MM.1S (cell line): ENCODE measurements at regions not wholly inside any gene's neighbourhood (a gene's known extent, or its start where the extent isn't known, plus 50 kb on each side); places are given as distances from the start of the nearest gene placed in this dataset.

Experiments
- DNase-seq: peaks from one replicate; pipeline ENCODE4 v3.0.0-alpha.2; 2015
- H2AFZ ChIP-seq: fragments of 300-600 bp; sonication (generic); 2 replicates; pipeline ENCODE4 v1.6.0; 2016; ENCODE audit warnings: antibody characterized with exemption, low read length
- H3F3A ChIP-seq: fragments of 300-600 bp; sonication (generic); 2 replicates; pipeline ENCODE4 v1.6.1; 2016; ENCODE audit warnings: mild to moderate bottlenecking, antibody characterized with exemption, low read length, moderate library complexity, mixed read lengths; ENCODE audit not compliant: insufficient read depth
- H3K27ac ChIP-seq: fragments of 300-600 bp; sonication (generic); 2 replicates; pipeline ENCODE4 v1.5.1; 2016; ENCODE audit warnings: mild to moderate bottlenecking, low read length
- H3K27me3 ChIP-seq: fragments of 300-600 bp; sonication (generic); replicated peaks from 2 replicates; pipeline ENCODE4 v1.6.0; 2016; ENCODE audit warnings: low read length; ENCODE audit not compliant: insufficient read depth
- H3K36me3 ChIP-seq: fragments of 300-600 bp; sonication (generic); replicated peaks from 2 replicates; pipeline ENCODE4 v1.6.1; 2016; ENCODE audit warnings: mild to moderate bottlenecking, low read length, mixed read lengths; ENCODE audit not compliant: insufficient read depth
- H3K4me1 ChIP-seq: fragments of 300-600 bp; sonication (generic); 2 replicates; pipeline ENCODE4 v1.6.1; 2016; ENCODE audit warnings: low read length, mixed read lengths
- H3K4me2 ChIP-seq: fragments of 300-600 bp; sonication (generic); 2 replicates; pipeline ENCODE4 v1.6.0; 2016; ENCODE audit warnings: low read depth, low read length
- H3K4me3 ChIP-seq: fragments of 300-600 bp; sonication (generic); 2 replicates; pipeline ENCODE4 v1.5.1; 2016; ENCODE audit warnings: low read length, mixed read lengths
- H3K79me2 ChIP-seq: fragments of 300-600 bp; sonication (generic); 2 replicates; pipeline ENCODE4 v1.6.1; 2016; ENCODE audit warnings: mixed run types, low read length, mixed read lengths
- H3K9ac ChIP-seq: fragments of 300-600 bp; sonication (generic); 2 replicates; pipeline ENCODE4 v1.6.1; 2016; ENCODE audit warnings: low read length, mixed read lengths
- H3K9me2 ChIP-seq: fragments of 300-600 bp; sonication (generic); replicated peaks from 2 replicates; pipeline ENCODE4 v1.6.1; 2016; ENCODE audit warnings: mild to moderate bottlenecking, low read length, mixed read lengths; ENCODE audit not compliant: insufficient read depth
- H3K9me3 ChIP-seq: fragments of 300-600 bp; sonication (generic); replicated peaks from 2 replicates; pipeline ENCODE4 v1.6.1; 2016; ENCODE audit warnings: mild to moderate bottlenecking, low read length, mixed read lengths; ENCODE audit not compliant: insufficient read depth
- H4K20me1 ChIP-seq: fragments of 300-600 bp; sonication (generic); 2 replicates; pipeline ENCODE4 v1.6.1; 2016; ENCODE audit warnings: mild to moderate bottlenecking, low read length, moderate library complexity, mixed read lengths; ENCODE audit not compliant: insufficient read depth
- EZH2 ChIP-seq: fragments of 300-600 bp; sonication (generic); optimal IDR thresholded peaks from 2 replicates; pipeline ENCODE3; 2017; ENCODE audit warnings: low read depth, mild to moderate bottlenecking, antibody characterized with exemption, low read length, mixed read lengths
- EZH2phosphoT487 ChIP-seq: fragments of 300-600 bp; sonication (generic); IDR thresholded peaks from 2 replicates; pipeline ENCODE4 v1.6.1; 2018; ENCODE audit warnings: antibody characterized with exemption, low read length
- TF ChIP-seq, protein P1 (sequence below): fragments of 300-600 bp; sonication (generic); IDR thresholded peaks from 2 replicates; pipeline ENCODE4 v1.5.1; 2016; ENCODE audit warnings: antibody characterized with exemption, low read length, mixed read lengths

DNA sequence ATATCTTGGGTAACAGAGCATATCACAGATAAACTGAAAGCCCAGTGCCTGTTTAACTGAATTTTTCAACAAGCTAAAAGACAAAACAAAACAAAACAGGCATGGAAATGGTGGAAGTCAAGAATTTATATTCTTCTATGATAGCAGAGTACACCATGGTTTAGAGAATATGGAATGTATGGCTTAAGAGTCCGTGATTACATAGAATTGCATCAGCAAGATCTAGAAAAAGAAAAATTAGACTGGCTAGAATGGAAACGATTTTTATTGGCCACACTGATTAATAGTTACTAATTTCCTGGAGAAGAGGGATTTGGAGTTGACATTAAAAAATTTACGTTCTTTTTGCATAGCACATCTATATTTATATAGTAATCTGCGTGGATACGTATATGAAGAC is 435.2 kb upstream of the DPPA4 start:
- Histone ChIP-seq H3K79me2 (no peaks in the 10 kb centered on the region), H3K9ac (no peak overlapping the region), H3K4me1 (no peaks in the 10 kb centered on the region), H4K20me1 (no peaks in the 10 kb centered on the region), H3K9me2 (no peaks in the 10 kb centered on the region), H3K4me2 (no peak overlapping the region), H3K9me3 (no peaks in the 10 kb centered on the region), H3K27ac (no peak overlapping the region), H3K27me3 (no peaks in the 10 kb centered on the region), H3K36me3 (no peaks in the 10 kb centered on the region), H2AFZ (no peak overlapping the region), H3F3A (no peaks in the 10 kb centered on the region), H3K4me3 (no peak overlapping the region)
- no peak for DNase-seq
- no peak for TF ChIP-seq EZH2phosphoT487
- TF ChIP-seq, protein P1, sequence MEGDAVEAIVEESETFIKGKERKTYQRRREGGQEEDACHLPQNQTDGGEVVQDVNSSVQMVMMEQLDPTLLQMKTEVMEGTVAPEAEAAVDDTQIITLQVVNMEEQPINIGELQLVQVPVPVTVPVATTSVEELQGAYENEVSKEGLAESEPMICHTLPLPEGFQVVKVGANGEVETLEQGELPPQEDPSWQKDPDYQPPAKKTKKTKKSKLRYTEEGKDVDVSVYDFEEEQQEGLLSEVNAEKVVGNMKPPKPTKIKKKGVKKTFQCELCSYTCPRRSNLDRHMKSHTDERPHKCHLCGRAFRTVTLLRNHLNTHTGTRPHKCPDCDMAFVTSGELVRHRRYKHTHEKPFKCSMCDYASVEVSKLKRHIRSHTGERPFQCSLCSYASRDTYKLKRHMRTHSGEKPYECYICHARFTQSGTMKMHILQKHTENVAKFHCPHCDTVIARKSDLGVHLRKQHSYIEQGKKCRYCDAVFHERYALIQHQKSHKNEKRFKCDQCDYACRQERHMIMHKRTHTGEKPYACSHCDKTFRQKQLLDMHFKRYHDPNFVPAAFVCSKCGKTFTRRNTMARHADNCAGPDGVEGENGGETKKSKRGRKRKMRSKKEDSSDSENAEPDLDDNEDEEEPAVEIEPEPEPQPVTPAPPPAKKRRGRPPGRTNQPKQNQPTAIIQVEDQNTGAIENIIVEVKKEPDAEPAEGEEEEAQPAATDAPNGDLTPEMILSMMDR: no peak
- TF ChIP-seq EZH2: no peak

DNA sequence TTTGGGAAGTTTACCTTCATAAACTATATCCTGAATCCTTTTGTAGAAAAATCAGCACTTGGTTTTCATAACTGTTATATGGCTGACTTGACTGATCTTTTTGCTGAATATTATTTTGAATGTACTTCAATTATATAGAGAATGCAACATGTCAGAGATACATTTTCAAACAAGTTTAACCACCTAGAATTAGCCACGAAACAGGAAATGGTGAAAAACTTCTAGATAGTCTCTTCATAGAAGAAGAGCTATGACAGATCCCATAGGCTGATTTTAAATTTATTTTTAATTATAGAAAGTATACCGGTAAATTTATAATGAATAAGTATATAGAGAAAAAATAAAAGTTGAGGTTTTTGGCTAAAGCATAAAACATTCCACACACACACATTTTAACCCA is 436.8 kb upstream of the DPPA4 start:
- H3K9ac ChIP-seq: no peak overlapping the region
- H3K4me2 ChIP-seq: no peak overlapping the region
- H3K27me3 ChIP-seq: no peaks in the 10 kb centered on the region
- no peaks in the 10 kb centered on the region for H3K36me3 ChIP-seq
- H3K4me1 ChIP-seq: no peaks in the 10 kb centered on the region
- no peaks in the 10 kb centered on the region for H3F3A ChIP-seq
- no peak for TF ChIP-seq EZH2
- TF ChIP-seq, protein P1: no peak
- no peak for TF ChIP-seq EZH2phosphoT487
- no peak for DNase-seq
- H4K20me1 ChIP-seq: no peaks in the 10 kb centered on the region
- no peaks in the 10 kb centered on the region for H3K9me3 ChIP-seq
- H3K27ac ChIP-seq: no peak overlapping the region
- no peaks in the 10 kb centered on the region for H3K9me2 ChIP-seq
- no peaks in the 10 kb centered on the region for H3K79me2 ChIP-seq
- no peak overlapping the region for H2AFZ ChIP-seq
- no peak overlapping the region for H3K4me3 ChIP-seq

DNA sequence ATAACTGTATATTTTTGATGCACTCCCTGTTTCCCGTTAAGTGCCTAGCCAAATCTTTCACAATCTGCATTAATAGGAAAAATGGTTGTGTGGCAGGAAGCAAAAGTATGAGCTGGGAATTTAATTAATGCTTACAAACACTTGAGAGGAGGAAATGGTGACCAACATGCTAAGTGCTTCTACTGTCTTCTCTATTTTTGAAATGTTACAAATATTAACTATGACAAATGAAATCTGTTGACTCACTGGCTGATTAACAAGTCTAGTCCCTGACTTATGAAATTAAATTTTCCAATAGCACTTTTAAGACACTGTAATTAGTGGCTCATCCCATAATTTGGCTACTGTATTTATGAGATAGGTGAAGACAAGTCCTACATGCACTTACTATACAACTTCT is 446.9 kb upstream of the DPPA4 start:
- Histone ChIP-seq H3K36me3 (no peaks in the 10 kb centered on the region), H3K27ac (no peak overlapping the region), H3K4me1 (no peaks in the 10 kb centered on the region), H3K4me3 (no peak overlapping the region), H3K4me2 (no peak overlapping the region), H3K9me3 (no peaks in the 10 kb centered on the region), H3K27me3 (no peaks in the 10 kb centered on the region), H3K79me2 (no peaks in the 10 kb centered on the region), H2AFZ (no peak overlapping the region), H3K9me2 (no peaks in the 10 kb centered on the region), H4K20me1 (no peaks in the 10 kb centered on the region), H3K9ac (no peak overlapping the region), H3F3A (no peaks in the 10 kb centered on the region)
- no peak for DNase-seq
- TF ChIP-seq EZH2phosphoT487 (no peak), EZH2 (no peak)
- TF ChIP-seq, protein P1: no peak
